HG03432 (cell line): ENCODE measurements at regions not wholly inside any gene's neighbourhood (a gene's known extent, or its start where the extent isn't known, plus 50 kb on each side); places are given as distances from the start of the nearest gene placed in this dataset.

Source experiments
- ATAC-seq: cut with Tn5 transposase; IDR thresholded peaks from one replicate; pipeline ENCODE4 v1.9.1; 2021; ENCODE audit warnings: mild to moderate bottlenecking, moderate library complexity; ENCODE audit not compliant: unreplicated experiment

GRCh38 chr1:87600854-87601253 is 272.2 kb downstream of the LMO4 start:
- no peak for ATAC-seq

DNA sequence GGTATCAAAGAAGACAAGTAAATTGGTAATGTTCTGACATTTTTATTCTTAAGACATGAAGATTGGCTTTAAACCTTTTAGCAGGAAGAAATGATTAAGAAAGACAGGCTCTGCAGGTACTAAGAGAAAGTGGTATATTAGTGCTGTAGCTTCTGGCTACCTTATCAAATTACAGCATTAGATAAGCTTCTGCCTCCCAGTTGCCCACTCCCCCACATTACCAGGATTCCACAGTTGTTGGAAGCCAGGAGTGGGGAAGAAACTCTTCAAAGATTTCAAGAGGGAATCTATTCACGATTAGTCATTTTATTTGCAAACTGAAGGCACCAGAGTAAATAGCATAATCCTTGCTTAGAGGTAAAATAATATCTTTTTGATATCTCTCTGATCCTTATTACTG is 274.9 kb downstream of the LMO4 start:
- ATAC-seq, result no peak

DNA sequence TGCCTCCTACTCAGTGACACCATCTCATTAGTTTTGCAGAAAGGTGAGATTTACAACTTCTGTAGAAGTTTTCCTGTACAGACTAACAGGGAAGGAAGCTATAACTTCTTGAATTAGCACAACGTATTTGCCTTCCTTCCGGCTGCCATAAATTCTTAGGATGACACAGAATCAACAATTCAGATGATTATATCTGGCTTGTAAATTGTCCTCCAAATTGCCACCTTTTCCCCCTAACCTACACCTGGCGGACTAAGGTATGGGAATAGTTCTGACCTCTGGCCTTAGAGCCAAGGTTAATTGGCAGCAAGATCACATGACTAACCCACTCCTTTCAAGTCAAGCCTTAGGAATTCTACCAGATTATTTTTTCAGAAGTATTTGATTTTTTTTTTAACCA is 284.3 kb downstream of the LMO4 start:
- no peak for ATAC-seq

DNA sequence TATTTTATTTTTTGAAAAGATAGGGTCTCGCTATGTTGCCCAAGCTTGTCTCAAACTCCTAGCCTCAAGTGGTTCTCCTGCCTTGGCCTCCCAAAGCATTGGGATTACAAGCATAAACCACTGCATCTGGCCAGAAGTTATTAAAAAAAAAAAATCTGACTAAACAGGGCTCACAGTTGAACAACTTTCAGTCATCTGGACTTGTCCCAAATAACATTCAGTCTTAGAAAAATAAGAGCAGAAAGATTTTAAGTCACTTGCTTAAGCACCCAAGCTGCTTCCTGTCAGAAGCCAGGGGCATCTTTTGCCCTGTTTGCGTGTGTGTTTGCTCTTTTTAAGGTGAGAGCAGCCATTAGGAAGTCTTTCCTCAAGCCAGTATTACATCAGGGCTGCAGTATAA is 286.8 kb downstream of the LMO4 start:
- no peak for ATAC-seq

DNA sequence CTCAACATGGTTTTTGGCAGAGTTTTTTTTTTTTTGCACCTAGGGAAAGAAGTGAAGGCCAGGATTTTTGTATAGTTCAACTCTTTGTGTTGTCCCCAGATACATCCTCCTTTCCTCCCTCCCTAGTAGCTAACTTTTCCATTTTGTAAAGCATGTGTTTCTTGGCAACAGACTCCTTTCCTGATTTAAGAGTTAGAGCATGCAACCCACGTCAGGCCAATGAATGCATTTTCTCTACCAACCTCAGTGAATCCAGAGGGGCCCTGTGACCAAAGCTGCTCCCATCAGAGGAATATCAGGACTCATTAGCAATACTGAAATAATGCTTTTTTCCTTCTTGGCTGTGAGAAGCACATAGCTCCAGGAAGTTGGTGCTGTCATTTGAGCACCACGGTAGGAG is 287.2 kb downstream of the LMO4 start:
- no peak for ATAC-seq

DNA sequence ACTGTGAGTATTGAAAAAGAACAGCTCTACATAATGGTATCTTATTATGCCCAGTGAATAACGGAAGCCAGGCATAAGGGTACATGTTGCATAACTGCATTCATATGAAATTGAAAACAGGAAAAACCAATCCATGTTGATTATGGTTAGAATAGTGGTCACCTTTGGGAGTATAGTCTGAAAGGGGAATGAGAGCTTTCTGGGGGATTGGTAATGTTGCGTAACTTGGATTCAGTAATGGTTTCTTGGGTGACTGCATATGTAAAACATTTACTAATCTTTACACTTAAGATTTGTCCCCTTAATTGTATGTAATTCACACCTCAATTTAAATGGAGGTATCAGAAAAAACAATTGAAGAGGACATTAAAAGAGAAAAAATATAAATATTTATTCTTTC is 292.1 kb downstream of the LMO4 start:
- no peak for ATAC-seq

DNA sequence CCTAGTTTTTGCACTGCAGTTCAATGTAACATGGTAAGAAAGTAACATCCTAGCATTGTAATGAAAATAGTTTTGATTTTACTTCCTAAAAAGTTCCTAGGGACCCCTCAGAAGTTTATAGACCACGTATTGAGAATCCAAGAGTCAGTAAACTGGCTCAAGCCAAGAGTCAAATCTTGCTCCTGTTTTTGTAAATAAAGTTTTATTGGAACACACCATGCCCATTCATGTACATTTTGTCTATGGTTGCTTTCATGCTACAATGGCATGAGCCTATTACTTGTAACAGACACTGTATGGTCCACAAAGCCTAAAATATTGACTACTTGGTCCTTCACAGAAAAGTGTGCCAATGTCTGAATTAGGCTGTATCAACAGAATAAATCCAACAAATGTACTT is 301.0 kb downstream of the LMO4 start:
- ATAC-seq, result no peak

GRCh38 chr1:87632232-87632631 is 303.6 kb downstream of the LMO4 start:
- no peak for ATAC-seq

GRCh38 chr1:87636198-87636892 is 307.7 kb downstream of the LMO4 start:
- ATAC-seq, result no peak

- ATAC-seq, result no peak
Measured at GRCh38 chr1:87638636-87639035, 310.0 kb downstream of the LMO4 start.

DNA sequence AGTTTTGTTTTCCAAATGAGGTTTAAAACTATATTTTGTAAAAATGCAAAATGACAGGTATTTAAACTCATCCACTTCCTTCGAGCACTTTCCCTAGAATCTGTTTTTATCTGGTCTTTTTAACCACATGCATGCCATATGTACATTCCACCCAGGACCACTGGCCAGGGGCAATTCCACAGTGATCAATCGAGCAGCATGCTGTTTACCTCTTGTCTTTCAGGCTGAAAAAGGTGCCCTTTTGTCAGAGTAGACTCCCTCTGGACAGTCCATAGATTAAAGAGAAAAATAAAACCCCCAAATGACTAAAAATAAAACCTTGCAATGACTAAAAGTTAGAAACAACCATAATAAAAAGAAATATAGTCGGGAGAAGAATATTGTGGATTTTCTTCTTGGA is 313.3 kb downstream of the LMO4 start:
- no peak for ATAC-seq

DNA sequence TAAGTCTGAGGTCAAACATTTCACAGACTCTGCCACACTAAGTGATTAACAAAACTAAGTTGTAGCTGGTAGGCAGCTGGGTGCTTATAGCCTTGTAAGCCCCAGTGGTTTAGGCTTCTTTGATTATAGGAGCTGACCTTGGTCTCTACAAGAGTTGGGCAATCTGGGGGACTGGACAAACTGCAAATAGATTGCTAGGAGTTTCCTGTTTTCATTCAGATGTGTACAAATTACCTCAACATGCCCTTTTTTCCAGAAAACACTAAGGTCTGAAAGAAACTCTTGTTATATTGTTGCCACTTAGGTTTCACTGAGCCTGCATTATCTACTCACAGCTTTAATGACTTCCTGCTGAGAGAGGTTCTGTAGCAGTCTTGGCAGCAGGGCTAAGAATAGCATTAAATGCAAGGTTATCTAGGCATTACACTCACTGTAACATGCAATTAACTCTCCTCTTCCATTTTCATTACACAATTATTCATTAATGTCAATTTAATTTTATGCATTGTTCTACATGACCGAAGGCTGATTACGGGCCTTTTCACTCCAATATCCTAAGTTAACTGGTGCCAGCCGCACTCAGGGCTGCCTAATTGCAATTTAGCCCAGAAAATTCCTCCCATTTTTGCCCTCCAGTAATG is 314.0 kb downstream of the LMO4 start:
- ATAC-seq, result no peak

DNA sequence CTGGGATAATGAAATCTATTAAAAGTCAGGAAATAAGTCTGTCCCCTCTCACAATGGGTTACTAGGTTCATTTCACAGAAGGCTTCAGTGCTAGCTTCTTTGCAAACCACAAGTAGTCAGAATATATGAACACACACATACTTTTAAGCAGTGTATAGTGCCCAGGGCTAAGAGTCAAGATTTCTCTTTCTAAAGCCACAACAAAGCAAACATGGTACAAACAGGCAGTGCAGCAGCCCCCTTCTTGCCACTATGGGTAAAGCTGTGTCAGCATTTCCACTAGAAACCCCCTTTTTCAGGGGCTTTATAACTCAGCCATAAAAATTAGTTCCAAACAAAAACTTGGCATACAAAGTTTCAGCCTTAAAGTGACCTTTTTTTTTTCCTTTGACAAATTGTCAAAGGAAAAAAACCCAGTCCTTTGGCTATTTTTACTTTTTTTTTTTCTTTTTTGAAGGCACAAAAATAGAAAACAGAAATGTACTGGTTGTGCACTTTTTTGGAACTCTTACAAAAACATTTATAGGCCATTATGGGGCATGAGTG is 315.4 kb downstream of the LMO4 start:
- no peak for ATAC-seq

- no peak for ATAC-seq
Measured at GRCh38 chr1:87644579-87645190, 316.0 kb downstream of the LMO4 start.

DNA sequence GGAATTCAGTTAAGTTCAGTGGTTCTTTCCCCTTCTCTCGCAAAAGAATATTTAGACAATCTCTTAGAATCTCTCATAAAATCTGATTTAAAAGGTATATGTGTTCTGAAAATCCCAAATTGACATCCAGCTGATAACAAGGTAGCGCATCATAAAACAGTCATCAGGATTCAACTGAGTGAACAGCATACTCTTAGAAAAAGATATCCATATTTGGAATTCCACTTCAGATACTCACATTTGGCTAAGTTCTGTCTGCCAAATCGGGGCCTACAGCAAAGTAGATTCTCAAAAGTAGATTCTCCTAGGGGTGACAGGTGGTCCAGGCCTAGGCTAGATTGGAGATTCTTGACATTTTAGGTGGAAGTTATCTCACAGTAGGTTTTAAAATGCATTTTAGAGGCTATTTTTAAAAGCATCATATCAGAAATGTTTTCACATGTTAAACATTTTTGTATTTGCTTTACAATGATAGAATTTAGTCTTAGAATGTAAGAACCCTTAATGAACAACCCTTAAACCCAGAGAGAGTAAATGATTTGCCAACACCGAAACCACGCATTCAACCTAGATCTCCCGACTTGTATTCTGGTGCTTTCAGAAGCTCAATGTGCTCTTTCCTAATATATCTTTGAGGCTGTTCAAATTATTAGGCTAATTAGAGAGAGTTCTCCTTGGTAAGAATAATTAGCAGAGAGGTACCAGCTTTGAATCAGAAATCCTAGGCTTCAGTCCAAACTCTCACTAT is 318.9 kb downstream of the LMO4 start:
- no peak for ATAC-seq

DNA sequence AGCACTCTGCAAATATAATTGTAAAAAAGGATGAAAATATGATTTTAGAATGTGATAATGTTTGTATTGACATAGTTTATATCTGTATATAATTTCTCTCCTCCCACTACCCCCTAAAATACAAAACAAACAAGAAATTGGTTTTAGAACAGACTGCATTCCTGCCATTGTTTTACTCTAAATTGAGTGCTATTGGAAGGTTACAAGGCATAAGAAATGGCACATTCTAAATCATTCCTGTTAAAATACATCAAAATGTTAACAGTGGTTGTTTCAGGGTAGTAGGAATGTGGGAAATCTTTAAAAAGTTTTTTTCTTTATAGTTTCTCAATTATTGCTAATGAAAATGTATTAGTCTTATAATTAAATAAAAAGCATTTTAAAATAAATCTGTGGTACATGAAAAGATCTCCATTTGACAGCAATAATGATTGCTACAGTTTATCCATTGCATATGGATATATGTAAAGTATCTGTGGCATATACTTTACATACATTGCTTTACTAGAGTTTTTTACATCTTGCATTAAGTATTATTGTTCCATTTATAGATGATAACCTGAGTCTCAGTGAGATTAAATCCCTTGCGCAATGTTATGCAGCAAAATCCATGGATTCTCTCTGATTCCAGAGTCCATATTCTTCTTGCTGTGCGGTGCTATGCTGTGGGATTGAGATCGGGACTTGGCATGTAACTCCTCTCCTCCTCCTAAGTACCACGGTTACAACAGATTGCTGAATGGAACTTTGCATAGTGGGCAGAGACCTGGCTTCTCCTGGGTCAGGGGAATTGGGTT is 319.8 kb downstream of the LMO4 start:
- no peak for ATAC-seq

- ATAC-seq, result no peak
Measured at GRCh38 chr1:87650306-87650705, 321.6 kb downstream of the LMO4 start.

GRCh38 chr1:87652176-87652575 is 323.5 kb downstream of the LMO4 start:
- no peak for ATAC-seq

- ATAC-seq, result no peak
Measured at GRCh38 chr1:87665151-87665550, 336.5 kb downstream of the LMO4 start.

- ATAC-seq, result no peak
Measured at GRCh38 chr1:87666681-87667080, 338.0 kb downstream of the LMO4 start.

- ATAC-seq, result no peak
Measured at GRCh38 chr1:87669674-87670073, 341.0 kb downstream of the LMO4 start.
